NOMO-1 treated with DMSO at 0.1 percent for 48 hours (cell line): ENCODE measurements at regions not wholly inside any gene's neighbourhood (a gene's known extent, or its start where the extent isn't known, plus 50 kb on each side); places are given as distances from the start of the nearest gene placed in this dataset.

ENCODE experiments used
- DNase-seq: peaks from one replicate; lab custom pipeline; 2025; ENCODE audit not compliant: unreplicated experiment; lab: John Stamatoyannopoulos, UW

GRCh38 chr4:142960867-142961644 is 115.0 kb upstream of the INPP4B start:
- peak; percentile 20 for DNase-seq

- DNase-seq: peak; percentile 85
These were observed 115.8 kb upstream of the INPP4B start for GRCh38 chr4:142961866-142962265.

GRCh38 chr4:142974328-142974727 is 128.2 kb upstream of the INPP4B start:
- no peak for DNase-seq

GRCh38 chr4:142975618-142976017 is 129.5 kb upstream of the INPP4B start:
- DNase-seq: no peak

GRCh38 chr4:142976482-142976881 is 130.4 kb upstream of the INPP4B start:
- DNase-seq: no peak

GRCh38 chr4:142977182-142977581 is 131.1 kb upstream of the INPP4B start:
- DNase-seq: no peak

- DNase-seq: no peak
These were observed 137.0 kb upstream of the INPP4B start for GRCh38 chr4:142983065-142983464.

- no peak for DNase-seq
These were observed 137.5 kb upstream of the INPP4B start for GRCh38 chr4:142983589-142983988.

GRCh38 chr4:142984871-142985585 is 138.9 kb upstream of the INPP4B start:
- no peak for DNase-seq

GRCh38 chr4:143016171-143016570 is 168.5 kb upstream of the USP38 start:
- no peak for DNase-seq

GRCh38 chr4:143017210-143017609 is 167.5 kb upstream of the USP38 start:
- DNase-seq: no peak

GRCh38 chr4:143019351-143019750 is 165.4 kb upstream of the USP38 start:
- DNase-seq: no peak

- peak; percentile 34 for DNase-seq
These were observed 163.3 kb upstream of the USP38 start for GRCh38 chr4:143021384-143021783.

- DNase-seq: peak; percentile 6
These were observed 161.3 kb upstream of the USP38 start for GRCh38 chr4:143023239-143023918.

GRCh38 chr4:143025081-143025704 is 159.5 kb upstream of the USP38 start:
- DNase-seq: no peak

GRCh38 chr4:143026459-143027170 is 158.1 kb upstream of the USP38 start:
- DNase-seq: no peak

GRCh38 chr4:143035661-143036060 is 149.1 kb upstream of the USP38 start:
- no peak for DNase-seq

GRCh38 chr4:143036443-143036842 is 148.3 kb upstream of the USP38 start:
- no peak for DNase-seq

GRCh38 chr4:143046454-143046853 is 138.3 kb upstream of the USP38 start:
- no peak for DNase-seq

- no peak for DNase-seq
These were observed 137.8 kb upstream of the USP38 start for GRCh38 chr4:143046906-143047305.

GRCh38 chr4:143054971-143055370 is 129.7 kb upstream of the USP38 start:
- DNase-seq: no peak
